Inferior parietal cortex (tissue), 1 donor: ENCODE measurements at regions not wholly inside any gene's neighbourhood (a gene's known extent, or its start where the extent isn't known, plus 50 kb on each side); places are given as distances from the start of the nearest gene placed in this dataset.
"Not testable (repeated sequence)": the region's sequence is repeated elsewhere in the genome, so short reads cannot be mapped to it uniquely, and the experiment has no call there.

ENCODE experiments used
- DNase-seq: peaks from one replicate; pipeline ENCODE4 v3.0.0-alpha.2; 2016; ENCODE audit errors: extremely low spot score

GRCh38 chr4:116020141-116020722, 906.8 kb upstream of the NDST4 start:
- no peak for DNase-seq

GRCh38 chr4:116018831-116019230, 905.4 kb upstream of the NDST4 start:
- no peak for DNase-seq

- DNase-seq, result no peak
Observed at GRCh38 chr4:116016201-116016600, 902.8 kb upstream of the NDST4 start.

- DNase-seq, result no peak
Observed at GRCh38 chr4:116015549-116015948, 902.1 kb upstream of the NDST4 start.

GRCh38 chr4:116015062-116015461, 901.6 kb upstream of the NDST4 start:
- no peak for DNase-seq

- DNase-seq, result no peak
Observed at GRCh38 chr4:116010923-116011322, 897.5 kb upstream of the NDST4 start.

- DNase-seq, result no peak
Observed at GRCh38 chr4:116005806-116006088, 892.3 kb upstream of the NDST4 start.

- DNase-seq, result no peak
Observed at GRCh38 chr4:116005037-116005805, 891.8 kb upstream of the NDST4 start.

- DNase-seq, result no peak
Observed at GRCh38 chr4:116001291-116001690, 887.9 kb upstream of the NDST4 start.

GRCh38 chr4:115986573-115986972, 873.2 kb upstream of the NDST4 start:
- no peak for DNase-seq

GRCh38 chr4:115975421-115976001, 862.1 kb upstream of the NDST4 start:
- DNase-seq, result not testable (repeated sequence)

- DNase-seq, result no peak
Observed at GRCh38 chr4:115973768-115974167, 860.3 kb upstream of the NDST4 start.

GRCh38 chr4:115972967-115973366, 859.5 kb upstream of the NDST4 start:
- no peak for DNase-seq

- no peak for DNase-seq
Observed at GRCh38 chr4:115970859-115971258, 857.4 kb upstream of the NDST4 start.

GRCh38 chr4:115969756-115970155, 856.3 kb upstream of the NDST4 start:
- DNase-seq, result no peak

GRCh38 chr4:115965588-115965987, 852.2 kb upstream of the NDST4 start:
- DNase-seq, result no peak

- not testable (repeated sequence) for DNase-seq
Observed at GRCh38 chr4:115956054-115956796, 842.8 kb upstream of the NDST4 start.

GRCh38 chr4:115950806-115951205, 837.4 kb upstream of the NDST4 start:
- DNase-seq, result no peak

GRCh38 chr4:115949974-115950743, 836.7 kb upstream of the NDST4 start:
- DNase-seq, result not testable (repeated sequence)

GRCh38 chr4:115945026-115945425, 831.6 kb upstream of the NDST4 start:
- DNase-seq, result no peak

GRCh38 chr4:115944146-115944905, 830.9 kb upstream of the NDST4 start:
- no peak for DNase-seq
